Gastrocnemius medialis (tissue), 4 donors: ENCODE measurements at regions not wholly inside any gene's neighbourhood (a gene's known extent, or its start where the extent isn't known, plus 50 kb on each side); places are given as distances from the start of the nearest gene placed in this dataset.

Source experiments
- POLR2A ChIP-seq, 2 donors: fragments of 450-650 bp; IDR thresholded peaks; one replicate each; pipeline ENCODE4 v1.6.1; 2017; ENCODE audit warnings: antibody characterized with exemption in 2 of 2, mild to moderate bottlenecking in 2 of 2, moderate library complexity in 2 of 2
- TF ChIP-seq, protein P1 (sequence below), 5 experiments: fragments of 450-650 bp in 3 of 5; fragments of 200-600 bp in 2 of 5; sonication (generic) in 2 of 5; IDR thresholded peaks in 4 of 5; conservative IDR thresholded peaks in 1 of 5; 1 replicate in 4 of 5; 2 replicates in 1 of 5; pipeline ENCODE4 v1.5.1; 2016 to 2019; ENCODE audit warnings: antibody characterized with exemption in 5 of 5, mild to moderate bottlenecking in 3 of 5, moderate library complexity in 3 of 5

DNA sequence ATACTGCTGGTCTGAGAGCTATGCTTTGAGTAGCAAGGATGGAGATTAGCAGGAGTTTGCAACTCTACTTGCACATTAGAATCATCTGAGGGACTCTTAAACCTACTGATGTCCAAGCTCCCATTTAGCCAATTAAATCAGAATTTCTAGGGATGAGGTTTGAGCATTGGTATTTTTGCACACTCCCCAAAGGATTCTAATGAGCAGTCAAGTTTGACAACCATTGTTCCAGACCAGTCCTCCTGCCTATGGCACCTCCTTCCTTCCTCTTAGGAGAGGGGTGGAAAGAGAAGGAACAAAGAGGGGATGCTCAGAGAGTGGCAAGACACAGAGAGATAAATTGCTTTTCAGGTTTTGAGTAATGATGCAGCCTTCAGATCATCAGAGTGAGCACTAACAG is 275.5 kb upstream of the ROPN1 start:
- TF ChIP-seq, protein P1, sequence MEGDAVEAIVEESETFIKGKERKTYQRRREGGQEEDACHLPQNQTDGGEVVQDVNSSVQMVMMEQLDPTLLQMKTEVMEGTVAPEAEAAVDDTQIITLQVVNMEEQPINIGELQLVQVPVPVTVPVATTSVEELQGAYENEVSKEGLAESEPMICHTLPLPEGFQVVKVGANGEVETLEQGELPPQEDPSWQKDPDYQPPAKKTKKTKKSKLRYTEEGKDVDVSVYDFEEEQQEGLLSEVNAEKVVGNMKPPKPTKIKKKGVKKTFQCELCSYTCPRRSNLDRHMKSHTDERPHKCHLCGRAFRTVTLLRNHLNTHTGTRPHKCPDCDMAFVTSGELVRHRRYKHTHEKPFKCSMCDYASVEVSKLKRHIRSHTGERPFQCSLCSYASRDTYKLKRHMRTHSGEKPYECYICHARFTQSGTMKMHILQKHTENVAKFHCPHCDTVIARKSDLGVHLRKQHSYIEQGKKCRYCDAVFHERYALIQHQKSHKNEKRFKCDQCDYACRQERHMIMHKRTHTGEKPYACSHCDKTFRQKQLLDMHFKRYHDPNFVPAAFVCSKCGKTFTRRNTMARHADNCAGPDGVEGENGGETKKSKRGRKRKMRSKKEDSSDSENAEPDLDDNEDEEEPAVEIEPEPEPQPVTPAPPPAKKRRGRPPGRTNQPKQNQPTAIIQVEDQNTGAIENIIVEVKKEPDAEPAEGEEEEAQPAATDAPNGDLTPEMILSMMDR (IDR thresholded peaks at IDR 0.05 in 4 of 5, conservative IDR thresholded peaks at IDR 0.05 in 1 of 5): no peak
- TF ChIP-seq POLR2A (IDR thresholded peaks at IDR 0.05): no peak
